Sigmoid colon (tissue), 4 donors: ENCODE measurements at regions not wholly inside any gene's neighbourhood (a gene's known extent, or its start where the extent isn't known, plus 50 kb on each side); places are given as distances from the start of the nearest gene placed in this dataset.

ENCODE experiments used
- POLR2A ChIP-seq, 2 donors: fragments of 450-650 bp; IDR thresholded peaks; one replicate each; pipeline ENCODE4 v1.6.1; 2016; ENCODE audit warnings: antibody characterized with exemption in 2 of 2, mild to moderate bottlenecking in 2 of 2, moderate library complexity in 2 of 2
- POLR2AphosphoS5 ChIP-seq, 4 donors: sonication (generic); formaldehyde crosslinking; IDR thresholded peaks; one replicate each; pipeline ENCODE4 v1.6.1; 2017; ENCODE audit warnings: antibody characterized with exemption in 4 of 4
- TF ChIP-seq, protein P1 (sequence below), 4 experiments: fragments of 450-650 bp in 3 of 4; fragments of 200-600 bp in 1 of 4; IDR thresholded peaks; one replicate each; pipeline ENCODE4 v1.5.1; 2016 to 2019; ENCODE audit warnings: antibody characterized with exemption in 4 of 4, mild to moderate bottlenecking in 3 of 4, moderate library complexity in 2 of 4

DNA sequence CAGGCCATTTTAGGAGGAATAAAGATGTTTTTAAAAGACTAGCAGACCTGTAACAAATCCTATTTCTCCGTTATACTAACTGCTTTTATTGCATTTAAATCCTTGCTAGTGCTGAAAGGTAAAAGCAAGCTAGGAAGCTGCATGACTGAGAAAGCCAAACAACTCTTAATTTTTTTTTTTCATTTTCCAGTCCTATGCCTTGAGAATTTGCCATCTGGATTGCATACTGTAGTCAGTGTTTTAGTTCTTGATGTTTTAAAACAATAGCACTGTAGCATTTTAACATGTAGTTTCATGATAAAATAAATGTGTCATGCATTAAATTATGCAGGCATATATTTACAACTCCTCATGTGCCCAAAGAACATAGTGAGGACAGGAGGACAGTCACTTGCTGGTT, 108.4 kb upstream of the FGF10 start:
- TF ChIP-seq, protein P1, sequence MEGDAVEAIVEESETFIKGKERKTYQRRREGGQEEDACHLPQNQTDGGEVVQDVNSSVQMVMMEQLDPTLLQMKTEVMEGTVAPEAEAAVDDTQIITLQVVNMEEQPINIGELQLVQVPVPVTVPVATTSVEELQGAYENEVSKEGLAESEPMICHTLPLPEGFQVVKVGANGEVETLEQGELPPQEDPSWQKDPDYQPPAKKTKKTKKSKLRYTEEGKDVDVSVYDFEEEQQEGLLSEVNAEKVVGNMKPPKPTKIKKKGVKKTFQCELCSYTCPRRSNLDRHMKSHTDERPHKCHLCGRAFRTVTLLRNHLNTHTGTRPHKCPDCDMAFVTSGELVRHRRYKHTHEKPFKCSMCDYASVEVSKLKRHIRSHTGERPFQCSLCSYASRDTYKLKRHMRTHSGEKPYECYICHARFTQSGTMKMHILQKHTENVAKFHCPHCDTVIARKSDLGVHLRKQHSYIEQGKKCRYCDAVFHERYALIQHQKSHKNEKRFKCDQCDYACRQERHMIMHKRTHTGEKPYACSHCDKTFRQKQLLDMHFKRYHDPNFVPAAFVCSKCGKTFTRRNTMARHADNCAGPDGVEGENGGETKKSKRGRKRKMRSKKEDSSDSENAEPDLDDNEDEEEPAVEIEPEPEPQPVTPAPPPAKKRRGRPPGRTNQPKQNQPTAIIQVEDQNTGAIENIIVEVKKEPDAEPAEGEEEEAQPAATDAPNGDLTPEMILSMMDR (IDR thresholded peaks at IDR 0.05) = no peak
- TF ChIP-seq POLR2AphosphoS5 (IDR thresholded peaks at IDR 0.05) = no peak
- no peak for TF ChIP-seq POLR2A (IDR thresholded peaks at IDR 0.05)
